ENCODE measurements at regions not wholly inside any gene's neighbourhood (a gene's known extent, or its start where the extent isn't known, plus 50 kb on each side); places are given as distances from the start of the nearest gene placed in this dataset.

DNA sequence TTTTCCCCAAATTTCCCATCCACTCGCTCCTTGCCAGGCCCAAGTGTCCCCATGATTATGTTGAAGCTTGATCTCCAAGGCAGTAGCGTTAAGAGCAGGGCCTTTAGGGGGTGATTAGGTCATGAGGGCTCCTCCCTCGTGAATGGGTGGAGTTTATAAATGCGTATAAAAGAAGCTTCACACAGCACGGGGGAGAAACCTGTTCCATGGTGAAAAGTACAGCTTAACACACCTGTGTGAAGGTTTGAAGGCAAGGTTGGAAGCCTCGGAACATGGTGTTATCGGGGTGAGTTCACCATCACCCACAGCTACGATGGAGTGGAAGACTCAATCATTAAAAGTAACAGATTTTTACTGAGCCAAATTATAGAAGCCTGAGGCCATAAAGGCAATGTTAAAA, 137.4 kb upstream of the ALKAL2 start:
- no peak for DNase-seq

DNA sequence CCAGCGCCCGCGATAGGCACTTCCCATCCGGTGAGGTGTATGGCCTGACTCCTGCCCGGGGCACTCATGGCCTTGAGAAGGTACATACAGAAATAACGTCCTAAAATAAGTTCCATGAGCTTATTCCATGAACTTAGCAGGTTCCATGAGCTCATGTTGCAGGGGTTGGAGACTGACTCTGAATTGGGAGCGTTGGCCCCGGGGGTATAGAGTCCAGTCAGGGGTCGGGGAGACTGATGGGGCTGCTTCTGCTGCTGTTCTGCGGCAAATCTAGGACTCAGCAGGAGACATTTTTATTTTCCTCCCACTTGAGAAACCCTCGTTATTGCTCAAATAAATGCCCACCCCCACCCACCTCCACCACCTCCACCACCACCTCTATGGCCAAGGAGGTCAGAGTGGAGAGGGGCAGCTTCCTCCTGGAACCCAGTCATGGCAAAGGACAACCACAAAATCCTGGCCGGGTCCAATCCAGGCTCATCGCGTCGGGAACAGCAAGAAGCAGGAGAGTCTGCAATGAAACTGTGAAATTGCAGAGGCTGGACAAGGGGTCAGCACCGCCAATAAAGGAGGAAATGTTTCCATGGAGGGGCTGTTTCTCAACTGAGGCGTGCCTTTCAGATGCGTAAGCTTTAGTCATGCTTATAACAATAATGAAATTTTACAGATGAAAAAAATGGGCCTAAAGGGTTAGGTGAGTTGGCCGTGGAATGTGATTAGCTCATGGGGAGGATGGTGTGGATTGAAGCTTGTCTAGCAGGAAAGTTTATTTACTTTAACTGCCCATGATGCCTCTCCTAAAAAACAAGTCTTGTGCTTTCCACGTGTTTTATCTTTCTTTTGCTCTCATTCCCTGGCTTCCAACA, 136.6 kb upstream of the ALKAL2 start:
- DNase-seq = no peak

DNA sequence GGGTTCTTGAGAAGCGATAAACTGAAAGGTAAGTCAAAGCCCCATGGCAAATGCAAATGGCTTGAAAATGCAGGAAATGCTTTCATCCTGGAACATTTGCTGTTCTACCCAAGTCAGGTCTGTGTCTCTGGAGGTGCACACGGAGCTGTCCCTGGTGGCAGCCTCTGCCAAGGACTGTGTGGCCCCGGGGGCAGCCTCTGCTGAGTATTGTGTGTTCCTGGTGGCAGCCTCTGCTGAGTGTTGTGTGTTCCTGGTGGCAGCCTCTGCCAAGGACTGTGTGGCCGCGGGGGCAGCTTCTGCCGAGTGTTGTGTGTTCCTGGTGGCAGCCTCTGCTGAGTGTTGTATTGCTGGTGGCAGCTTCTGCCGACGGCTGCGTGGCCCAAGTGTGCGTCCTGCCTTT, 135.6 kb upstream of the ALKAL2 start:
- DNase-seq = no peak

DNA sequence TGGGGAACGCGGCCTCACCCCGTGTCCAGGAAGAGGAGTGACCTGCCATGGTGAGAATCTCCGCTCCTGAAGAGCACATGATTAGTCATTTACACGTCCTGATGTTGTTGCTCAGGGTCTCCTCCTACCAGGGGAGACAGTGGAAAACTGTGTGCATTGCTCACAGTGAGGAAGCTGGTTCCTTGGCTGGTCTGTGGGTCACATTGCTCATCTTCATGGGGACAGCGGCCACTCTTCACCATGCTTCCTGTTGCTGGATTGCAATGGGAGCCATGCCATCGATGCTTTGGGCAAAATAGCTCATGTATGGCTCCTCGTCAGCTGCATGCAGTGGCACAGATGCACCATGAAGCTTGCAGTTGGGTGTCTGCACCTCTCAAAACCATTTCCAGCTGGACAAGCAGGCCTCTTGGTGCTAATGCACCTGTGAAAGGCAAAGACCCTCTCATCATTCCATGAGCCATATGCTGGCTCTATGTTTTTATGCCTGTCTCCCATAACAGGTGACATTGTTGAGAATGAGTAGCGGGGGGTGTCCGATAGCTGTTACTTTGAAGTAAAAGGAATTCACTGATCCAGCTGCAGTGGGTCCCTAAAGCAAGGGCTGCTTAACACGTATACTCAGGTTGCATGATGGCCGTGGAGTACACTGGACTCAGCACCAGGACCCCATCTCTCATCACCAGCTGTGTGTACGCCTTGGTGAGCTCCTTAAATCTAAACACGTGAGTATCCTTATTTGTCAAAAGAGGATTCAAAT, 135.0 kb upstream of the ALKAL2 start:
- no peak for DNase-seq

- DNase-seq = no peak
Measured at GRCh38 chr2:421406-421805, 133.5 kb upstream of the ALKAL2 start.

GRCh38 chr2:419687-420317, 131.9 kb upstream of the ALKAL2 start:
- DNase-seq = peak; percentile 20

GRCh38 chr2:417662-418061, 129.8 kb upstream of the ALKAL2 start:
- DNase-seq = no peak

DNA sequence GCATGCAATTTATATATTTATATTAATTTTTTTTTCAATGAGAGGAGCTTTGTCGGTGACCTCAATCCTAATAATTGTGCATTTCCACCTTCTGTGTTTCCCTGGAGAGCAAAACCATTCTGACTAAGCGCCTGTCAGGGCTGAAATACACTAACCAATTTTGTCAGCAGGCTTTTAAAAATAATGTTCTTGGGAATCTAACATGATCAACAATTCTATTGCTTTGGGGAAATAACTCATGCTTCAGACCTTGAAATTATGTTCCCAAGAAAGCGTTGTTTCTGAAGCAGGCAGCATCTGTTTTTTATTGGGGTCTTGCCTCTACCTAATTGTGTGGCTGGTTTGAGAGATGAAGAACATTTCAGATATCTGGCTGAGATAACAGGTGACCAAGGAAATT, 129.1 kb upstream of the ALKAL2 start:
- no peak for DNase-seq

- DNase-seq = no peak
Measured at GRCh38 chr2:415986-416610, 128.2 kb upstream of the ALKAL2 start.

- DNase-seq = no peak
Measured at GRCh38 chr2:409523-409922, 121.6 kb upstream of the ALKAL2 start.

DNA sequence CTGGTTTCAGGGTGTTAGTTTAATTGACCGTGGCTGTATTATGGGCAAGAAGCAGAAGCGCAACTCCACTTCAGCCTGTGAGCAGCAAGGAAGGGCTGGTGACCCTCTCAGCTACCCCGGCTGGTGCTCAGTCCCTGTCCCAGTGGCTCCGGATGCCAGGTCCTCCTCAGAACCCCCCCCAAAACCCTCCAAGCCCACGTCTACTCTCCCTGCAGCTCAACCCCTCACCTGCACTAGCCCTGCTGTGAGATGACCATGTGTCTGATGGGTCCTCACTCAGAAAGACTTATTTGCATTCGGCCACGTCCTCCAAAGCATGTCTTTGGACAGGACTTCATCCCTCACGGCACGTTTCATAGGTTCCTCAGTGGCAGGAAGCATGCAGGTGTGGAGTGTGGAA, 119.7 kb upstream of the ALKAL2 start:
- no peak for DNase-seq

DNA sequence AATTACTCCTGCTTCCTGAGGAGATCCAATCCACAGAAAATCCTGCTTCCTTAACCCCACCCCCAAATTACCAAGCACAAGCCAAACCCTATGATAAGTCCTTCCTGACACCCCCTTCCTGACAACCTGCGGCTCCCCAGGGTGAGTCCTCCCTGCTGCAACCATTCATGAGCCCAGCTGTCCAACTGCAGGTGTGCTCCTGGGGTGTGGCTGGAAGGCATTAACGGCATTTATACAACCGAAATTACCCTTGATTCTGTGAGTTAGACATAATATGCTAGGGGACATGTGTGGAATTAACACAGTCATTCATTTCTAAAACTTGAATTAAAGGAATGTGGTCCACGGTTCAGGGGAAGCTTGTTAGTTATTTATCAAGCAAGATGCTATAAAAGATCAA, 119.0 kb upstream of the ALKAL2 start:
- no peak for DNase-seq

DNA sequence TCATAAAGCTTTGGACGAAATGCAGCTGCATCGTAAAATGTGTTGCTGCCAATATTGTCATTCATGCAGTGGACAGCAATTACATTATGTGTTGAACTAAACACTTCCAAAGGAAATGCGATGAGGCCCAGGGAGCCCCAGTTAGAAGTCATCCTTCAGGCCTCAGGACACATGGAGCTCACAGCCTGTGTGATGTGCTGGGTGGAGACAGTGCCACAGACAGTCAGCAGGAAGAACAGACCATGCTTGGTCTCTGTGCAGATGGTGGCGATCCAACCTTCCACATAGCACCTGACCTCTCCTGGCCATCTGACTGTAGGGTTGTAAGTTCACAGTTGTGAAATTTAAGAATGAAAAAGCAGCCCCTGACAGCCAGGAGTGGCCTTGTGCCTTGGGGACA, 118.3 kb upstream of the ALKAL2 start:
- DNase-seq = no peak

- no peak for DNase-seq
Measured at GRCh38 chr2:404581-404980, 116.7 kb upstream of the ALKAL2 start.

DNA sequence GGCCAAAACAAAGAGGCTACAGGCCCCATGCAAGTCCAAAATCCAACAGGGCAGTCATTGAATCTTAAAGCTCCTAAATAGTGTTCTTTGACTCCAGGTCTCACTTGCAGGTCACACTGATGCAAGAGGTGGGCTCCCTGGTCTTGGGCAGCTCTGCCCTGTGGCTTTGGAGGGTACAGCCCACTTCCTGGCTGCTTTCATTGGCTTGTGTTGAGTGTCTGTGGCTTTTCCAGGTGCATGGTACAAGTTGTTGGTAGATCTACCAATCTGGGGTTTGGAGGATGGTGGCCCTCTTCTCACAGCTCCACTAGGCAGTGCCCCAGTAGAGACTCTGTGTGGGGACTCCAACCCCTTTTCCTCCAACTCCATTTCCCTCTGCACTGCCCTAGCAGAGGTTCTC, 115.8 kb upstream of the ALKAL2 start:
- DNase-seq = no peak

DNA sequence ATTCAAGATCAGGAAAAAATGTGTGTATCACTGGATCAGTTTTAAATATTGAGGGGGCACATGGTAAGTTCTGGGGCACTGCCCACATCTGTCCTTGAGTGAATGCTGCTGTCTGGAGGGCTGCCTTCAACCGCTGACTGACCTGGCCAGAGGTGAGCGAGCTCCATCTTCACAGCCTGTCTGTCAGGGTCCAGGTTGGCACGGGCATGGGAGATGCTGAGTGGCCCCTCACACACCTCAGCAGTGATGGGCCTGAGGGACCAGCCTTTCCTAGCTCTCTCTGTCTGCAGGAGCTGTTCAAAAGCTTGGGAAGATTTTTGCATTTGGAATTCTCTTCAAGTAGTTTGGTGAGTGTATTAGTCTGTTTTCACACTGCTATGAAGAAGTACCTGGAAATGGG, 114.8 kb upstream of the ALKAL2 start:
- DNase-seq = no peak

DNA sequence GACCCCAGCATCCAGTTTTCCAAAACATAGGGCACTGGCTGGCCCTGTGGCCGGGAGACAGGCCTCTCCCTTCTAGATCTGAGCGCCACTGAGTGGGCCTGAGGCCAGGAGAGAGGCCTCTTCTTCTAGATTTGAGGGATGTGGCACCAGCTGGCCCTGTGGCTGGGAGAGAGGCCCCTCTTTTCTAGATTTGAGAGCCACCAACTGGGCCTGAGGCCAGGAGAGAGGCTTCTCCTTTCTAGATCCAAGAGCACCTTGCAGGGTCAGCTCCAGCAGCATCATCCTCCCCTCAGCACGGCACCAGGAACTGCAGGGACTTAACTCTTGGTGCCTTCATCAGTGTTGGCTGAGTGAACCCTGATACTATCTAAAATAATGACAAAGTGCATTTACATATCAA, 114.3 kb upstream of the ALKAL2 start:
- DNase-seq = no peak

DNA sequence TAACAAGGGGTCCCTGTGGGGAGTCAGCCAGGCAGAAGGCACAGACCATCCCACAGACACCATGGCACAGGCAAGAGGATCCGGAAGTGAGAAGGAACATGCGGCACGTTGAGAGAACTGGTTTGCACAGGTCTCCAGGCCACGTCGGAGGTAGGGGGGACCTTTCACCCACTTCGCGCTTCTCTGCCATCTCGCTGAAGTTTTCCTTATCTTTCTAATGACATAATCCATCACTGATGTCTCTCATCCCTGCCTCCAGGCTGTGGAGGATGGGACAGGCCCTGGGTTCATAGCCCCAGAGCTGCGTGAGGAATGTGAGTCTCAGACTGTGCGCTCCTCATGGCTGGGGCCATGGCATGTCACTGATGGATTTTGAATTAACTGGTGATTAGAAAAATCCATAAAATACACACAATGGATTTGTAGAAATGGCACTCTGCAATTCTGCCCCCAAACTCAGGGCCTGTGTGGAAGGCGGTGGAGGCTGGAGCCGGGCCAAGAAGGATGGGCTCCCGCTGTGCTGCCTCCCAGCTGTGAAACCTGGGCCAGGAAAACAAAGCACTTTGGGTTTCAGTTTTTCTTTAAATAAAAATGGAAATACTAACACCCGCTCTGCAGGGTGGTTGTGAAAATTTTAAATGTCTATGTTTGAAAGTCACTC, 113.3 kb upstream of the ALKAL2 start:
- no peak for DNase-seq

- no peak for DNase-seq
Measured at GRCh38 chr2:397926-398325, 110.0 kb upstream of the ALKAL2 start.

DNA sequence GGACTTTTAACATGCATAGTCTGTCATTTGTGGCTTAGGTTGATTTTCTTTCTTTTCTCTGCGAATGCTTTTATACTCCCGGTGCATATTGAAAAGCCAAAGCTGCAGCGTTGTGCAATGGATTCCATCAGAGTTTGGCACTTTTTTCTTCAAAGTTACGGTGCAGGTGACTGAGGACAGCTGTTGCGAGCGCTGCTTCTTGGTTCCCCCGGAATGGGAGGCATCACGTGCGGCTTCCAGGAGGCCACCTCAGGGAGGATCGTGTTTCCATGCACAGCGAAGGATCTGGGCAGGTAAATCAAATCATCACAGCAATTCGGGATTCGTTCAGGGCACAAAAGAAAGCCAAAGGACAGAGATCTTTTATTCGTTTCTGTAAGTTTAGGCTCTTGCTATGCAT, 109.6 kb upstream of the ALKAL2 start:
- DNase-seq = no peak

DNA sequence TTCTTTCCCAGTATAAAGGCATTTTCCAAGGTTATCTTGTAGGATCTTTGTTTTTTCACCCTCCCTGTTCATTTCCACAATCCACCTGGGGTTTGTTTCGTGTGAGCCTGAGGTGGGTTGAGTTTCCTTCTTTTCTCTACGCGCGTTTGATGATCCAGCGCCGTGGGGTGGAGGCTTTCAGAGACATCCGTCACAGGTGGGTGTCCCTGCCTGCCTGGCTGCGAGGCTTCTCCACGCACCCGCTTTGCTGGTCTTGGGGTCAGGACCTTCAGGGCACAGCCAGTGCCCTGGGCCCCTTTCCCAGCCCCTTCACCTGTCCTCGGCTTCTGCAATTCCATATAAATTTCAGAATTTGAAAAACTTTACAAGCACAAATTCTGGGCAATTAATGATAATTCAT, 109.0 kb upstream of the ALKAL2 start:
- DNase-seq = no peak

GRCh38 chr2:395886-396285, 108.0 kb upstream of the ALKAL2 start:
- DNase-seq = no peak
